ENCODE measurements at regions not wholly inside any gene's neighbourhood (a gene's known extent, or its start where the extent isn't known, plus 50 kb on each side); places are given as distances from the start of the nearest gene placed in this dataset.

GRCh38 chr6:24010133-24010532, 115.9 kb upstream of the NRSN1 start:
- H4K20me1 ChIP-seq (ENCODE audit: insufficient read depth, low read length), result no peaks in the 10 kb centered on the region
- no peaks in the 10 kb centered on the region for H3K4me1 ChIP-seq (ENCODE audit: insufficient read depth, low read length)
- H3K79me2 ChIP-seq (ENCODE audit: insufficient read depth, low read length), result no peaks in the 10 kb centered on the region
- H2AFZ ChIP-seq (ENCODE audit: low read depth, low read length), result no peak overlapping the region
- no peak overlapping the region for H3K4me2 ChIP-seq (ENCODE audit: insufficient read depth, low read length)
- DNase-seq (no peak), ATAC-seq (ENCODE audit: insufficient read depth, low read depth) (no peak)
- no peaks in the 10 kb centered on the region for H3K27me3 ChIP-seq (ENCODE audit: insufficient read depth, low read length, poor library complexity)
- no peak overlapping the region for H3K9ac ChIP-seq (ENCODE audit: low read depth, low read length)
- no peaks in the 10 kb centered on the region for H3K9me3 ChIP-seq (ENCODE audit: insufficient read depth, low read length, severe bottlenecking)
- H3K27ac ChIP-seq (ENCODE audit: low read length), result no peak overlapping the region
- TF ChIP-seq CTCF (IDR thresholded peaks at IDR 0.05; ENCODE audit: borderline replicate concordance, extremely low read depth, low read length, poor library complexity, severe bottlenecking), result no peak
- no peak for TF ChIP-seq EZH2 (IDR thresholded peaks at IDR 0.05; ENCODE audit: borderline replicate concordance, low read depth, low read length, severe bottlenecking)
- no peaks in the 10 kb centered on the region for H3K36me3 ChIP-seq (ENCODE audit: insufficient read depth, low read length)
- H3K4me3 ChIP-seq (ENCODE audit: low read depth in 1 of 2, low read length in 2 of 2), result no peak overlapping the region

GRCh38 chr6:24016286-24016685, 109.7 kb upstream of the NRSN1 start:
- ATAC-seq (ENCODE audit: insufficient read depth, low read depth), result no peak
- TF ChIP-seq EZH2 (IDR thresholded peaks at IDR 0.05; ENCODE audit: borderline replicate concordance, low read depth, low read length, severe bottlenecking), result no peak
- TF ChIP-seq CTCF (IDR thresholded peaks at IDR 0.05; ENCODE audit: borderline replicate concordance, extremely low read depth, low read length, poor library complexity, severe bottlenecking), result no peak

GRCh38 chr6:24016857-24017256, 109.2 kb upstream of the NRSN1 start:
- H3K4me1 ChIP-seq (ENCODE audit: insufficient read depth, low read length), result no peaks in the 10 kb centered on the region
- no peak overlapping the region for H3K27ac ChIP-seq (ENCODE audit: low read length)
- no peak for TF ChIP-seq CTCF (IDR thresholded peaks at IDR 0.05; ENCODE audit: borderline replicate concordance, extremely low read depth, low read length, poor library complexity, severe bottlenecking)
- TF ChIP-seq EZH2 (IDR thresholded peaks at IDR 0.05; ENCODE audit: borderline replicate concordance, low read depth, low read length, severe bottlenecking), result no peak
- no peaks in the 10 kb centered on the region for H3K36me3 ChIP-seq (ENCODE audit: insufficient read depth, low read length)
- H2AFZ ChIP-seq (ENCODE audit: low read depth, low read length), result no peak overlapping the region
- H4K20me1 ChIP-seq (ENCODE audit: insufficient read depth, low read length), result no peaks in the 10 kb centered on the region
- no peak overlapping the region for H3K9ac ChIP-seq (ENCODE audit: low read depth, low read length)
- no peak overlapping the region for H3K4me2 ChIP-seq (ENCODE audit: insufficient read depth, low read length)
- no peak overlapping the region for H3K4me3 ChIP-seq (ENCODE audit: low read depth in 1 of 2, low read length in 2 of 2)
- H3K9me3 ChIP-seq (ENCODE audit: insufficient read depth, low read length, severe bottlenecking), result no peaks in the 10 kb centered on the region
- no peaks in the 10 kb centered on the region for H3K79me2 ChIP-seq (ENCODE audit: insufficient read depth, low read length)
- ATAC-seq (ENCODE audit: insufficient read depth, low read depth) (no peak), DNase-seq (no peak)
- no peaks in the 10 kb centered on the region for H3K27me3 ChIP-seq (ENCODE audit: insufficient read depth, low read length, poor library complexity)

More at GRCh38 chr6:24016286-24016685, 109.7 kb upstream of the NRSN1 start:
- no peaks in the 10 kb centered on the region for H3K4me1 ChIP-seq (ENCODE audit: insufficient read depth, low read length)
- no peaks in the 10 kb centered on the region for H3K36me3 ChIP-seq (ENCODE audit: insufficient read depth, low read length)
- H2AFZ ChIP-seq (ENCODE audit: low read depth, low read length), result no peak overlapping the region
- no peak overlapping the region for H3K9ac ChIP-seq (ENCODE audit: low read depth, low read length)
- no peak overlapping the region for H3K4me3 ChIP-seq (ENCODE audit: low read depth in 1 of 2, low read length in 2 of 2)
- no peaks in the 10 kb centered on the region for H4K20me1 ChIP-seq (ENCODE audit: insufficient read depth, low read length)
- no peaks in the 10 kb centered on the region for H3K79me2 ChIP-seq (ENCODE audit: insufficient read depth, low read length)
- no peaks in the 10 kb centered on the region for H3K9me3 ChIP-seq (ENCODE audit: insufficient read depth, low read length, severe bottlenecking)
- no peaks in the 10 kb centered on the region for H3K27me3 ChIP-seq (ENCODE audit: insufficient read depth, low read length, poor library complexity)
- no peak for DNase-seq
- H3K27ac ChIP-seq (ENCODE audit: low read length), result no peak overlapping the region
- no peak overlapping the region for H3K4me2 ChIP-seq (ENCODE audit: insufficient read depth, low read length)

GRCh38 chr6:24019393-24019792, 106.6 kb upstream of the NRSN1 start:
- no peak for TF ChIP-seq EZH2 (IDR thresholded peaks at IDR 0.05; ENCODE audit: borderline replicate concordance, low read depth, low read length, severe bottlenecking)
- TF ChIP-seq CTCF (IDR thresholded peaks at IDR 0.05; ENCODE audit: borderline replicate concordance, extremely low read depth, low read length, poor library complexity, severe bottlenecking), result no peak
- Histone ChIP-seq H3K9me3 (ENCODE audit: insufficient read depth, low read length, severe bottlenecking) (no peaks in the 10 kb centered on the region), H3K4me3 (ENCODE audit: low read depth in 1 of 2, low read length in 2 of 2) (no peak overlapping the region), H3K27ac (ENCODE audit: low read length) (no peak overlapping the region), H3K4me2 (ENCODE audit: insufficient read depth, low read length) (no peak overlapping the region), H3K79me2 (ENCODE audit: insufficient read depth, low read length) (no peaks in the 10 kb centered on the region), H4K20me1 (ENCODE audit: insufficient read depth, low read length) (no peaks in the 10 kb centered on the region), H3K4me1 (ENCODE audit: insufficient read depth, low read length) (no peaks in the 10 kb centered on the region), H3K9ac (ENCODE audit: low read depth, low read length) (no peak overlapping the region), H3K36me3 (ENCODE audit: insufficient read depth, low read length) (no peaks in the 10 kb centered on the region), H3K27me3 (ENCODE audit: insufficient read depth, low read length, poor library complexity) (no peaks in the 10 kb centered on the region), H2AFZ (ENCODE audit: low read depth, low read length) (no peak overlapping the region)
- no peak for ATAC-seq (ENCODE audit: insufficient read depth, low read depth)
- no peak for DNase-seq

All from DND-41 (cell line).